ENCODE measurements at regions not wholly inside any gene's neighbourhood (a gene's known extent, or its start where the extent isn't known, plus 50 kb on each side); places are given as distances from the start of the nearest gene placed in this dataset.

DNA sequence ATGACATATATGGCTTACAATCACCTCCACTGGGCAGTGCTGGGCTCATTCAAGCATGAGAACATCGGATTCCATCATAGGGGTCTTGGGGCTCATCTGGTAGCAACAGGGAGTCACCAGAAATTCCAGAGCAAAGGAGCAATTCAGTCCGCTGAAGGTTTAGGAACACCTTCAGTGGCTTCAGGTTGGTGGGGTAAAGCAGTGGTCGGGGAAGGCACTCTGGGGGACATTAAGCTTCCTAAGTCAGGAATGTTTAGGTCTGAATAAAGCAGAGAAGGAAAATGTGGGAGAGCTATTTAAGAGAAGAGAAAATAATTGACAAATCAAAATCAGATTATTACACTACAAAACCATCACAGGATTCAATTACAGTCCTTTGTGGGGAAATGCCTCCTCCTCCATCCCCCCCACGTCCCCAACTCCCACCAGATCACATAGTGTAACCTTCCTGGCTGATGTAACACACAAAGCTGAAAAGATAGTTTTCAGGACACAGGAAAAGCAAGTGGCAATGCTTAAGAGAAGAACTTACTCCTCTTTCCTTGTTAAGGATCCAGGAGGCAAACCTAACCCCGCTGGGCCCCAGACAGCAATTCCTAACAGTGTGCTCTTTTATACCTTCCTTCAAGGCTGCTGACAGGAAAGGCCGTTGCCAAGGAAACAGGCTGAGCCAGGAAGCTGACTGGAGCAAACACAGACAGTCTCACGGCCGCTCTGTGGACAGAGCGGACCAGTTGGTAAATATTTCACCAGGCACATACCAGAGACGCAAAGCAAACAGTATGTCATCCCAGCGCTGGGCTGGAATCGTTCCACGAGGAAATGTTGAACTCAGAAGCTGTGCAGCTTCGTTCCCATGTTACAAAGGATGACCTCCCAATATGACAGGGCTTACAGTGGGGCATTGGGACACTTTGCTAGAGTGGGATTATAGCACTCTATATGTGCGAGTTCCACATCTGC is 57.5 kb upstream of the LMCD1 start:
- DNase-seq (ENCODE audit: low spot score) = no peak
- in situ Hi-C loops (cut with MboI; ENCODE audit: low pct_unique_long_range_greater_than_20kb, low sequenced_read_pairs, unreplicated experiment) = no loop called here
- TF ChIP-seq, protein P1, sequence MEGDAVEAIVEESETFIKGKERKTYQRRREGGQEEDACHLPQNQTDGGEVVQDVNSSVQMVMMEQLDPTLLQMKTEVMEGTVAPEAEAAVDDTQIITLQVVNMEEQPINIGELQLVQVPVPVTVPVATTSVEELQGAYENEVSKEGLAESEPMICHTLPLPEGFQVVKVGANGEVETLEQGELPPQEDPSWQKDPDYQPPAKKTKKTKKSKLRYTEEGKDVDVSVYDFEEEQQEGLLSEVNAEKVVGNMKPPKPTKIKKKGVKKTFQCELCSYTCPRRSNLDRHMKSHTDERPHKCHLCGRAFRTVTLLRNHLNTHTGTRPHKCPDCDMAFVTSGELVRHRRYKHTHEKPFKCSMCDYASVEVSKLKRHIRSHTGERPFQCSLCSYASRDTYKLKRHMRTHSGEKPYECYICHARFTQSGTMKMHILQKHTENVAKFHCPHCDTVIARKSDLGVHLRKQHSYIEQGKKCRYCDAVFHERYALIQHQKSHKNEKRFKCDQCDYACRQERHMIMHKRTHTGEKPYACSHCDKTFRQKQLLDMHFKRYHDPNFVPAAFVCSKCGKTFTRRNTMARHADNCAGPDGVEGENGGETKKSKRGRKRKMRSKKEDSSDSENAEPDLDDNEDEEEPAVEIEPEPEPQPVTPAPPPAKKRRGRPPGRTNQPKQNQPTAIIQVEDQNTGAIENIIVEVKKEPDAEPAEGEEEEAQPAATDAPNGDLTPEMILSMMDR (IDR thresholded peaks at IDR 0.05; ENCODE audit: extremely low read depth, insufficient read depth, missing control alignments) = no peak

DNA sequence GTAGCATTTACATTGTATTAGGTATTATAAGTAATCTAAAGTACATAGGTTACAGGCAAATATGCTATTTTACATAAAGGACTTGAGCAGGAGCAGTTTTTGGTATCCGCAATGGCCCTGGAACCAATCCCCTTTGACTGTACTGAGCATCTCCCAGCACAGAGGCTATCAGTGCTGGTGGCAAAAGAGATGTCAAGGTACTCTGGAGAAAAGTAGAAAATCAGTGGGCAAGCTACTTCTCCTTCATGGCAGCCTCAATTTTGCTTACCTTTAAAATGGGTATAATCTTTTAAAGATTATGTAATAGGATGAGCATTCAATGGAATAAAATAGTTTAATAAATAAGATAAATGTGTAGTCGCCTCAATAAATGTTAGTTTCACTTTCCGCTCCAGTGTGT is 56.7 kb upstream of the LMCD1 start:
- no peak for DNase-seq (ENCODE audit: low spot score)
- in situ Hi-C loops (cut with MboI; ENCODE audit: low pct_unique_long_range_greater_than_20kb, low sequenced_read_pairs, unreplicated experiment) = no loop called here
- TF ChIP-seq, protein P1 (IDR thresholded peaks at IDR 0.05; ENCODE audit: extremely low read depth, insufficient read depth, missing control alignments) = no peak

DNA sequence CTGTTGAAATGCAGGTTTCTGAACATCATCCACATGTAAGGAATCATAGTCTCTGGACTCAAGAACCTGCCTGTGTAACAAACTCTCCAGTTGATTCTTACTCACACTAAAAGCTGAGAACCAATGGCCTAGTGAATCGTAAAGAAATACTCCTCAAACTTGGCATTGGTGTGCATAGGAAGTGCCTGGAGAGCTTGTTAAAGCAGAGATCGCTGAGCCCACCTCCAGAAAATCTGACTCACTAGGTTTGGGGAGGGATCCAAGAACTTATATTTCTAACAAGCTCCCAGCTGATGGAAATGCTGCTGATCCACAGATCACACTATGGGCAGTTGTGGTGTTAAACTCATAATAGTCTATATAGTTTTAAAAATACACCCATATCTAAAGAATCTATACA is 55.8 kb upstream of the LMCD1 start:
- TF ChIP-seq, protein P1 (IDR thresholded peaks at IDR 0.05; ENCODE audit: extremely low read depth, insufficient read depth, missing control alignments) = no peak
- in situ Hi-C loops (cut with MboI; ENCODE audit: low pct_unique_long_range_greater_than_20kb, low sequenced_read_pairs, unreplicated experiment) = no loop called here
- DNase-seq (ENCODE audit: low spot score) = no peak

DNA sequence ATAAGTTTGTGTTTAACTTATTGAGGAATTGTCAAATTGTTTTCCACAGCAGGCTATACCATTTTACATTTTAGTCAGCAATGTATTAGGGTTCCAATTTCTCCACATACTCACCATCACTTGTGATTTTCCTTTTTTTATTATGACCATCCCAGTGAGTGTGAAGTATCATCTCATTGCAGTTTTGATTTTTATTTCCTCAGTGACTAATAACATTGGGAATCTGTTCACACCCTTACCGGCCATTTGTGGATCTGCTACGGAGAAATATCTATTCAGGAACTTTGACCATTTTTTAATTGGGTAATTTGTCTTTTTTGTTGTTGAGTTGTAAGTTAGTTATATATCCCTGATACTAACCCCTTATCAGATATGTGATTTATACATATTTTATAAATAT is 54.8 kb upstream of the LMCD1 start:
- in situ Hi-C loops (cut with MboI; ENCODE audit: low pct_unique_long_range_greater_than_20kb, low sequenced_read_pairs, unreplicated experiment) = no loop called here
- TF ChIP-seq, protein P1 (IDR thresholded peaks at IDR 0.05; ENCODE audit: extremely low read depth, insufficient read depth, missing control alignments) = no peak
- DNase-seq (ENCODE audit: low spot score) = no peak

DNA sequence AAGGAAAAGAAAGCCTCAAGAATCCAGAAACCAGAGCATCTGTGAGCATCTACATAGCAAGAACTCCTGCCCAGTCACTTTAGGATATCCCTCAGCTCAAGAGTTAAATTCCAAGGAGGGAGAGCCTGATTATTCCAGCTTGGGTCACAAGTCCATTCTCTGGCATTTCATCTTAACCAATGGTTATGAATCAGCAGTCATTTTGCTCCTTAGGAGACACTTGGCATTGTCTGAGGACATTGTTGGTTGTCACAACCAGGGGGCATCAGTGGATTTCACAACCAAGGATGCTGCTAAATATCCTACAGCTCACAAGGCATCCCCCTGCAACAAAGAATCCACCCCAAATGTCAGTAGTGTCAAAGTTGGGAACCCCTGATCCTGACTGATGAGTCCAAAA is 51.0 kb upstream of the LMCD1 start:
- TF ChIP-seq, protein P1 (IDR thresholded peaks at IDR 0.05; ENCODE audit: extremely low read depth, insufficient read depth, missing control alignments) = no peak
- no peak for DNase-seq (ENCODE audit: low spot score)
- in situ Hi-C loops (cut with MboI; ENCODE audit: low pct_unique_long_range_greater_than_20kb, low sequenced_read_pairs, unreplicated experiment) = no loop called here

DNA sequence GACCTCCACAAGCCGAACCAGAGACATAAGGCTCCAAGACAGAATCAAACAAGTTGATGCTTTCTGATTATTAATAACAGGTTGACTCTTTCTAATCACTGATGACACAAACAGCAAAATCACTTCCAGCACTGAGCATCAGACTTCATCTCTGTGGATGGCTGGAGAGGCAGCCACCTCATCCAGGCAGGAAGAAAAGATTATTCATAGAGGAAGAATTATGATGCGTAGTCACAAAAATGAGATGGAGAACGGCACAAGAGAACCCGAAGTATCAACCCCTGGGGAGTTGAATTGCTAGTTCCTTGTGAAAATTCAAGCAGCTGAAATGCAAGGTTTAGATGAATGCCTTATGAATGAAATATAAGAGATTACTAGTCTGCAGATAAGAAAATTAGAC is 49.9 kb upstream of the LMCD1 start:
- TF ChIP-seq, protein P1 (IDR thresholded peaks at IDR 0.05; ENCODE audit: extremely low read depth, insufficient read depth, missing control alignments) = no peak
- in situ Hi-C loops (cut with MboI; ENCODE audit: low pct_unique_long_range_greater_than_20kb, low sequenced_read_pairs, unreplicated experiment) = no loop called here
- no peak for DNase-seq (ENCODE audit: low spot score)
